GM19328 (cell line): ENCODE measurements at regions not wholly inside any gene's neighbourhood (a gene's known extent, or its start where the extent isn't known, plus 50 kb on each side); places are given as distances from the start of the nearest gene placed in this dataset.

Source experiments
- ATAC-seq: cut with Tn5 transposase; IDR thresholded peaks from one replicate; pipeline ENCODE4 v1.9.1; 2021; ENCODE audit warnings: mild to moderate bottlenecking, moderate library complexity; ENCODE audit not compliant: unreplicated experiment

DNA sequence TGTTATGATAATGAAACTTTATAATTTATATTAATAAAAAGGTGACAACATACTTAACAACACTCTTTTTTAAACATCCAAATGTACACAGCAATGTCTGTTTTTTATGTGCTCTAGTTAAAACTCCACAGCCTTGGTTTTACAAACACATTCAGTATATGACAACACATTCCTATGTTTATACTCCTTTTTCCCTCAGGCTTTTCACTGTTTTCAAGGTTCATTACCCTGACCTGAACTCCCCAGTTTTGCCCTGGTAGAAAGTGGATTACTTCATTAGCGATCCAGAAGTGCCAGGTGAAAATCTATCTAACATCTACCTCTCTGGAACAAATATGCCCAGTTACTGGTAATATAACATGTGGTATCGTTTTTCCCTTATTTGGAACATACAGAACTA lies 340.2 kb upstream of the DDHD1 start:
- ATAC-seq = no peak

GRCh38 chr14:53491884-53492277 lies 338.8 kb upstream of the DDHD1 start:
- ATAC-seq = no peak

DNA sequence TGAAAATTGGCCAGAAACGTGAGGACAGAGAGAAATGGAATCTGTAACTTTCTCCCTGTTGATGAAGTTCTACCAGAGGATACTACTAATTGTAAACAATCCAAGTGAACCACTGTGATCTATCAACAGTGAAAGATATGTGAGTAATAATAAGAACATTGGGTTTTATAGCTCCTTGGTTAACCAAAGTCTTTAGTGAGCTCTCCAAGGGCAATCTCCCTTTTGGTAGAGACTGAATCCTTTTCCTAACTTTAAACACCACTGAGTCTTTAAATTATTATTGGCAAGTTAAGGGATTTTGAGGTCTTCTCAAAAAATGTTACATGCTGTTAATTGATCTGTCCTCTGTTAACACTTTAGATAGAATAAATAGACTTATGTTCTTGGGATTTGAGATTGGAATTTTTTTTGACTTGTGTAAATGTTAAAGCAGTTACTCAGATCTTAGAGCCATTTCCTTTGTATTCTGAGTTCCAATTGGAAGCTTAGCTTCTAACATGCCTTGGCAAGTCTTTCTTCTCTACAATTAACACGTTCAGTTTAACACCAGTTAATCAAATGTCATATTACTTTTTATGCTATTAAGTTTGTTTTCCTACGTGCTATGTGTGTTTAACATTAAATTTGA lies 338.2 kb upstream of the DDHD1 start:
- ATAC-seq = no peak

- ATAC-seq = no peak
Observed at GRCh38 chr14:53478174-53478573, 325.1 kb upstream of the DDHD1 start.

GRCh38 chr14:53473480-53473879 lies 320.4 kb upstream of the DDHD1 start:
- ATAC-seq = no peak

GRCh38 chr14:53472306-53472705 lies 319.2 kb upstream of the DDHD1 start:
- no peak for ATAC-seq

- ATAC-seq = no peak
Observed at GRCh38 chr14:53470351-53471043, 317.4 kb upstream of the DDHD1 start.

- ATAC-seq = no peak
Observed at GRCh38 chr14:53468876-53469275, 315.8 kb upstream of the DDHD1 start.

- ATAC-seq = no peak
Observed at GRCh38 chr14:53464376-53464775, 311.3 kb upstream of the DDHD1 start.

DNA sequence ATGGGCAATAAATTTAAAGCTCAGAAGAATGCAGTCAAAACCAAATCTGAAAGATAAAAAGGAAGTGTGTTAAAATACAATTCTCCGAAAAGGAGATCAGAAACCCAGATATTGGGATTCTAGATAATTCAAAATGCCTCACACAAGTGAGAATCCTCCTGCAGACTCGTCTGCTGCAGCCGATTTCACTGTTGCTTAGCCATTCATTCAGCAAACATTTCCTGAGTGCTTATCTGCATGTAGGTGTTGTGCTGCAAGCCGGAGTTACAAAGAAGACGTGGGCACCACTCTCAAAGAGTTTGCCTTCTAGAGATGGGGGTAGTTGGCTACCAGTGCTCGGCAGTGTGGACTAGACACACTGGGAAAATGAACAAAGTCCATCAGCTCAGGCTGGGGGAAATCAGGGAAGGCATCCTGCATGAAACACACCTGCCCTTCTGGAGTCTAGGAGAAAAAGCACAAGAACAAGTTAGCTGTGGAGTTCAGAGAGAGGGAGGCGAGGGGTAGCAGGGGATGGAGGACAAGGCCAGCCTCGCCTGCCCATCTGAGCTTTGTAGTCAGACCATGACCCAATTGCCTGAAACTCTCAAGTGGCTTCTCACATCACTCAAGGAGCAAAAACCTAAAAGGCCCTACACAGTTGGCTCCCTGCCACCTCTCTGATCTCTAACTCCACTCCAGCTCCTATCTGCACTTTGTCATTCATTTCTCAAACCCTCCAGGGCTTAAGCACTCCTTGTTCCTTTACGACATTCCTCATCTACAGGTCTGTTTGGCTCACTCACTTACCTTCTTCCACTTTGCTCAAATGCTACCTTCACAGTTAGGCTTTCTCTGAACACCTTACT lies 310.0 kb upstream of the DDHD1 start:
- ATAC-seq = no peak

DNA sequence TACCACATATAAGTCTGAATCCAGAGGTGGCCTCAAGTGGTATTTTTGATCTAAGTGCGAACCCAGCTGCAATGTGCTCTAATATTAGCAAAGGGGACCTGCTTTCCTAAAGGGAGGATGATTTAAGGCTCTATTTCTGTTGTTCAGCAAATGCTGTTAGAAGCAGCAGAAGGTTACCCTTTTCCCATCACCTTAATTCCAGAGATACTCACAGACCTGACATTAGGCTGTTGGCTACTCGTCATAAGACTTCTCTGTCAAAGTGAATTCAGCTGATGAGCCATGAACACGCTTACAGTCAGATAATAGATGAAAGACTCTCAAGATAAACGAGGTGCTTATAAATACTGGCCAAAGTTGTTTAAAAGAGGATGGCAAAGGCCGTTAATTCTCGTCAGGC lies 308.7 kb upstream of the DDHD1 start:
- ATAC-seq = no peak

DNA sequence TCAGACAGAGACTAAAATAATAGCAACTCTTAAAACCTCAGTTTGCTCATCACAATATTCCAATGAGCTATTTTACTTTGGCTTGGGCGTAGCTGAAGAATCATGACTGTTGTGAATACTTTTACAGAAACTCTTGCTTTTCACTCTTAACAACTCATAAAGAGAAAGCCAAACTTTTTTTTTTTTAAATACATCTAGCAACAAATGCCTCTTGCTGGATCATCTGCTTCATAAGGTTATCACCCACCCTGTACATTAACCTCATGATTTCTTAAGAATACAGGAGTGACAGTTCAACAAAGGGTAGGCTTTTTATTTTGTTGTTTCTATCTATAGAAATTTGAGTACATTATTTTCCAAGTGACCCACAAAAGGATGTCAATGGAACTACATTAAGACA lies 307.4 kb upstream of the DDHD1 start:
- ATAC-seq = no peak

DNA sequence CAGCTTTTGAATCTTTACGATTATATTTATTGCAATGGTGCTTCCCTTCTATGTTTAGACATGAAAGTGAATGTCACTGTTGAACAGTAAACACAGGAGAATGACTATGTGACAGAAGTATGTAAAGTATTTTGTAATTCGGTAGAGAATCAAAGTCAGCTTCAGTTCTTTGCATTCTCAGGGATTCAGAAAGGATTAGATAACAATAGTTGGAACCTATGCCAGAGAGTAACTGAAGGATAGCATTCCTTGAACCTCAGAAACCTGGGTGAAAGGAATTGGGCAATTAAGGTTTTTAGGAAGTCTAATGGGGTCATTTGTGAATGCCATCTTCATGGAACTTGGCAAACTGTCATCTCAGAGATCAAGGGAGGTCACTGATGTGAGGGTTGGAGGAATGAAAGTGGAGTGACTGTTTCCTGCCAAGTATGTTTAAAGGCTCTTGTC lies 305.3 kb upstream of the DDHD1 start:
- ATAC-seq = no peak

GRCh38 chr14:53456931-53457330 lies 303.8 kb upstream of the DDHD1 start:
- ATAC-seq = no peak

DNA sequence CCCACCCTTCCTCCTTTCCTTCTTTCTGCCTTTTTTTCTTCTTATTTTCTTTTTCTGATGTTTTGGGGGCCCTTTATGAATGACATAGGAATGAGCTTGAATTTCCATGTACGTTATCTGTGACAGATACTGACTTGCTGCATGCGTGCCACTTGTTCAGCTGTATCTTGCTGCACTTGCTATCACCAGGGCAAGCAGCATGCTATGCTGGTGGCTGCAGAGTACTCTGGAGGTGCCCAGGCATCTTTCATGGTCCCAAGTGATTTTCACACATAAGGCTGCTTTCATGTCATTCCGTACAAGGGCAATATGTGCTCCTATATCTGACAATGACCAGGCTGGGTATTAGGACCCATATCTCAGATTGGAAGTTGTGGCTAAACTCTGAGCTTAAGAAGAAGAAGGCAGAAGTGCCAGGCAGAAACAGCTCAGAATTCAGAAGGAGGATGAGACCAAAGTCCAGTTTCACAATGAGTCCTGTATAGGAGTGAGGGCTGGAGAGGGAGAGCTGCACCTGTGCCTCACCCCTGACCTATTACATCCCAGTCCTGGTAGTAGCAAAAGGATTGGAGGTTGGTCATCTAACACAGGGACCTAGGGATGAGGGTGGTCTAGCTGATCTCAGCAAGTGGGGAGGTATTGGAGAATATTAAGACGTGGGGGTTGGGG lies 299.0 kb upstream of the DDHD1 start:
- no peak for ATAC-seq

DNA sequence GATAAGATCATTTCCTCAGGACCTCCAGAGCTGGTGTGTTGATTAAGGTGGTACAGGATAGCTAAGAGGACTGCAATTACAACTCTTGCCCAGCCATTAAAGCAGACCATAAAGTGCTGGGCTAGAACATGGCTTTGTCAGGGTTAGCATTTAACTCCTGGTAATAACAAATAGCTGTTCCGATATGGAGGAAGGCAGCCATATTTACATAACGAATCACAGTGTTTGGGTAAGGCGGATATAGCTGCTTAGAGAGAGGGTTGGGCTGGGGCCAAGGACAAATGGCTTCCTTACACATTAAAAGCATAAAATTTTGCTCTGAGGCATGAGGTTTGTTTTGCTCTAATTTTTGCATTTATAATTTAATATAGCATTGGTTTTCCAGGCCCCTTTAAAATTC lies 297.7 kb upstream of the DDHD1 start:
- ATAC-seq = no peak

DNA sequence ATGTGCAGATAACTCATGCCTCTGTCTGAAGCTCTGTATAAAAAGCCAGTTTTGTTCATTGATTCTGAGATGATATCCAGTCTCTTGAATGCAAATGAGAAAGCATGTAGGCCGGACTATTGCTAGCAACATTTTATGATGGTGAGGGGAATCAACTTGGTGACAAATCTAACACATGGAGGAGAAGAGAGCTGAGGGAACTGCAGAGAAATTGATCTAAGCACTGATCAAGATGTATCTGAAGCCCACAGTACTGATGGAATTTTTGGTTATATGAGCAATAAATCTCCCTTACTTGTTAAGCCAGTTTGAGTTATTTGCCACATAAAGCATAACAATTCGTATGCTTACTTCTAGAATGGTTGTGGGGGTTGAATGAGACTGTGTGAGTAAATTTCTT lies 295.6 kb upstream of the DDHD1 start:
- ATAC-seq = no peak

- no peak for ATAC-seq
Observed at GRCh38 chr14:53444677-53445312, 291.7 kb upstream of the DDHD1 start.

DNA sequence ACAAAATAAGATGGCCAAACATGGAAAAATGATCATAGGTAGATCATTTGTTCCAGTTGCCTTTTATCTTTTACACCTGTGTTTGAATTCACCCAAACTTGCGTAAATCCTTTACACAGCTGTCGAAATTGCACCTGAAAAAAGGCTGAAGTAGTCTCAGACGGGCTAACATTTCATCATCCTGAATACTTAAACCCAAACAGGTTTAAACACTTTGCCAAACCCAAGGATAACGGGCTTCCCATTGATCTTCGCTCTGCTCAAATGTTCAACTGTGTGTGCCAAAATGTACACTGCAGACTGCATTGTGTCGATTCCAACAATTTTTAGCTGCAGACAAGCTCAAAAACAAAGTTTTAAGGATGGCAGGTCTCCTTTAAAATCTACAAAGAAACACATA lies 288.7 kb upstream of the DDHD1 start:
- ATAC-seq = no peak

DNA sequence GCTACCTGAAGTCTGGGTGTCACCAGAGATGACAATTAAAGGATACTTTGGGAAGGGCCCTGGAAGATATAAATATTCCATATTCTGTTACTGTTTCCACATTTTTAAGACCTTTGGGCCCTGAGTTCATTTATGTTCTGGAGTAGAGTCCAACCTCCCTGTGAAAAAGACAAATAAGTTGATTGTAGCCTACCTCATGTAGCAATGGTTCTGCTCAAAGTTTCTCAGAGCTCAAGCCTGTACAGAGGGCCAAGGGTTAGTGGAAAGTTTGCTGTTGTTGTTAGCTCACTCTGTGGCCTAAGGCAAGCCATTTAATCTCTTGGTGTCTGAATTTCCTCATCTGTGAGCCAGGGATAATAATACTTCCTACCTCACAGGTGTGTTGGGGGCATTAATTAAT lies 284.7 kb upstream of the DDHD1 start:
- ATAC-seq = no peak

DNA sequence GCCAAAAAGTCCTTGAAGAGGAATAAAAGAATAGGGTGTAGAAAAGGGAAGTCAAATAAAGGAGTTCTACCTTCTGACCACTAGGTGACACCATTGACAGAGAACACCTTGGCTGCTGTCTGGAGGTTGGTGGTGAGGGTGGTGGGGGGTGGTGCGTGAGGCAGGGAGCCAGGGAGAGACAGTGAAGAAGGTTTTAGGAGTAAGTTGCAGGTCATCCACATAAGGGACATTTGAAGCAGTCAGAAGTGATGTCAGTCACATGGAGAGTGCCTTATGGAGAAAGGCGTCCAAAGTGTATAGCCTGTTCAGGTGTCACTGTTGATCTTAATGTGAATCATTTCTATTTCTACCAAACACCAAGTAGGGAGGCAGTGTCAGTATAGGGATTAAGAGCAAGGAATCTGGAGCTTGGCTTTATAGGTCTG lies 279.3 kb upstream of the DDHD1 start:
- no peak for ATAC-seq
